ENCODE measurements at regions not wholly inside any gene's neighbourhood (a gene's known extent, or its start where the extent isn't known, plus 50 kb on each side); places are given as distances from the start of the nearest gene placed in this dataset.

DNA sequence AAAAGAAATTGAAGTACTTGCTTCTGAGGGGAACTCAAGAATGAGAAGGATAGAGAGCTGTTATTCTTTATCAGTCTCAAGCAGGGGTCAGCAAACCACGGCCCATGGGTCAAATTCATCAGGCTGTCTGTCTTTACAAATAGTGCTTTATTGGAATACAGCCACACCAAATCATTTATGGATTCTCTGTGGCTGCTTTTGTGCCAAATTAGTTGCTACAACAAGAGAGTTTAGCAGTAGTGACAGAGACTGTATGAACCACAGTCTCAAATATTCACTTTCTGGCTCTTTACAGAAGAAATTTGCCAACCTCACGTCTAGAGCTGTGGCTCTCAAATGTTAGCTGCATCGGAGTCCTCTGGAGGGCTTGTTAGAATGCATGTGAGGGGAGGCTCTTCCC lies 258.0 kb upstream of the RARB start:
- Histone ChIP-seq H2BK5ac (ENCODE audit: low read depth, low read length, poor library complexity, severe bottlenecking) (no peak overlapping the region), H3K36me3 (ENCODE audit: control insufficient read depth, insufficient read depth, low read length) (no peaks in the 10 kb centered on the region), H3K23ac (ENCODE audit: low read depth, low read length) (no peak overlapping the region), H4K91ac (ENCODE audit: insufficient read depth, low read depth, low read length) (no peak overlapping the region), H3K4me3 (ENCODE audit: insufficient read depth, low read depth, low read length) (no peak overlapping the region), H2AK9ac (replicated peaks; ENCODE audit: low read depth, low read length, poor library complexity) (no peak overlapping the region), H4K20me1 (ENCODE audit: insufficient read depth, low read length) (no peaks in the 10 kb centered on the region), H3K9me1 (ENCODE audit: insufficient read depth, low read length) (no peaks in the 10 kb centered on the region), H2BK15ac (ENCODE audit: low read depth, low read length) (no peak overlapping the region), H4K5ac (ENCODE audit: low read depth, low read length) (no peak overlapping the region), H2AFZ (replicated peaks; ENCODE audit: low read length, poor library complexity) (no peak overlapping the region), H3K9me3 (ENCODE audit: control insufficient read depth, insufficient read depth, low read length) (peaks cover 8% of the 10 kb centered on the region), H3K18ac (ENCODE audit: low read depth, low read length) (no peak overlapping the region), H3K4me1 (ENCODE audit: control insufficient read depth, insufficient read depth, low read length) (no peaks in the 10 kb centered on the region), H2AK5ac (ENCODE audit: low read depth, low read length) (no peak overlapping the region), H3K9ac (ENCODE audit: low read depth, low read length) (no peak overlapping the region), H3K56ac (ENCODE audit: extremely low read depth, insufficient read depth, low read length) (no peak overlapping the region), H3K27me3 (ENCODE audit: control insufficient read depth, insufficient read depth, low read length) (no peaks in the 10 kb centered on the region), H3K27ac (ENCODE audit: insufficient read depth, low read length) (no peak overlapping the region), H2BK120ac (ENCODE audit: low read depth, low read length) (no peak overlapping the region), H3K4ac (ENCODE audit: low read depth, low read length) (no peak overlapping the region), H3K14ac (replicated peaks; ENCODE audit: low read depth, low read length) (no peak overlapping the region), H3K79me1 (ENCODE audit: low read depth in 1 of 2, low read length in 2 of 2) (no peaks in the 10 kb centered on the region), H2BK20ac (ENCODE audit: low read depth, low read length) (no peak overlapping the region), H3K4me2 (ENCODE audit: low read depth, low read length) (no peak overlapping the region), H4K8ac (ENCODE audit: low read depth in 2 of 2, low read length in 2 of 2) (no peak overlapping the region)
- dilution Hi-C loops (cut with HindIII; ENCODE audit: low sequenced_read_pairs, unreplicated experiment): no loop called here
- intact Hi-C loops (cut with micrococcal nuclease): no loop called here
- POLR2A ChIA-PET (ENCODE audit: unreplicated experiment): no interaction called here
- no CpG with 5 or more reads among the region's 3 CpGs for WGBS, 2 experiments (ENCODE audit: extremely low coverage in 2 of 2, insufficient read length in 1 of 2)
- in situ Hi-C loops (cut with MboI; ENCODE audit: low sequenced_read_pairs): no loop called here
- no peak for ATAC-seq (ENCODE audit: low read depth)
- no peak for DNase-seq
- TF ChIP-seq BHLHE40 (IDR thresholded peaks at IDR 0.05; ENCODE audit: low read depth, low read length): no peak
- no peak for TF ChIP-seq RFX5 (IDR thresholded peaks at IDR 0.05; ENCODE audit: low read depth, low read length)
- TF ChIP-seq FOS (IDR thresholded peaks at IDR 0.05; ENCODE audit: low read depth, low read length): no peak
- no peak for TF ChIP-seq CHD1 (IDR thresholded peaks at IDR 0.05; ENCODE audit: low read depth, low read length)
- no peak for TF ChIP-seq RCOR1 (IDR thresholded peaks at IDR 0.05; ENCODE audit: insufficient replicate concordance, low read length)
- CTCF ChIA-PET: interaction anchor here (0.6 kb wide), 1 partner anchor 794 kb away, joined by 6 read pairs; no protein-coding TSS in a partner anchor
- BruUV-seq (replicated peaks): no TSS peak
